NCI-H510A treated with DMSO at 0.1 percent for 48 hours (cell line): ENCODE measurements at regions not wholly inside any gene's neighbourhood (a gene's known extent, or its start where the extent isn't known, plus 50 kb on each side); places are given as distances from the start of the nearest gene placed in this dataset.
A peak's percentile ranks its signal among the peaks of the same experiment; 100 is the strongest.

Experiments used
- DNase-seq: peaks from one replicate; lab custom pipeline; 2025; lab: John Stamatoyannopoulos, UW

GRCh38 chr14:65877624-65878023 is 465.1 kb downstream of the FUT8 start:
- DNase-seq, result no peak

- no peak for DNase-seq
Measured at GRCh38 chr14:65878586-65878985, 466.1 kb downstream of the FUT8 start.

GRCh38 chr14:65879248-65880009 is 466.9 kb downstream of the FUT8 start:
- no peak for DNase-seq

GRCh38 chr14:65880507-65880906 is 468.0 kb downstream of the FUT8 start:
- DNase-seq, result no peak

- DNase-seq, result no peak
Measured at GRCh38 chr14:65881642-65882041, 469.1 kb downstream of the FUT8 start.

- no peak for DNase-seq
Measured at GRCh38 chr14:65888677-65889076, 476.1 kb downstream of the FUT8 start.

GRCh38 chr14:65892315-65892714 is 479.8 kb downstream of the FUT8 start:
- peak; percentile 40 for DNase-seq

GRCh38 chr14:65900164-65900563 is 487.6 kb downstream of the FUT8 start:
- no peak for DNase-seq

GRCh38 chr14:65901595-65901994 is 489.1 kb downstream of the FUT8 start:
- no peak for DNase-seq

- DNase-seq, result no peak
Measured at GRCh38 chr14:65904988-65905387, 492.5 kb downstream of the FUT8 start.

- DNase-seq, result no peak
Measured at GRCh38 chr14:65906344-65906743, 493.8 kb downstream of the FUT8 start.

- no peak for DNase-seq
Measured at GRCh38 chr14:65906948-65907347, 494.4 kb downstream of the FUT8 start.

GRCh38 chr14:65910108-65910786 is 497.7 kb downstream of the FUT8 start:
- DNase-seq, result no peak

GRCh38 chr14:65915125-65915524 is 502.6 kb downstream of the FUT8 start:
- no peak for DNase-seq

- DNase-seq, result no peak
Measured at GRCh38 chr14:65916055-65916454, 503.5 kb downstream of the FUT8 start.

GRCh38 chr14:65920996-65921395 is 508.5 kb downstream of the FUT8 start:
- no peak for DNase-seq

GRCh38 chr14:65922142-65922541 is 509.6 kb downstream of the FUT8 start:
- no peak for DNase-seq

GRCh38 chr14:65926504-65926903 is 514.0 kb downstream of the FUT8 start:
- peak; percentile 8 for DNase-seq

GRCh38 chr14:65926935-65927700 is 514.6 kb downstream of the FUT8 start:
- DNase-seq, result no peak

GRCh38 chr14:65927931-65928356 is 515.4 kb downstream of the FUT8 start:
- DNase-seq, result peak; percentile 64

- no peak for DNase-seq
Measured at GRCh38 chr14:65928995-65929394, 516.5 kb downstream of the FUT8 start.

GRCh38 chr14:65933400-65934069 is 521.0 kb downstream of the FUT8 start:
- DNase-seq, result no peak
